Neural cell (in vitro differentiated cells): ENCODE measurements at regions not wholly inside any gene's neighbourhood (a gene's known extent, or its start where the extent isn't known, plus 50 kb on each side); places are given as distances from the start of the nearest gene placed in this dataset.

Experiments
- POLR2AphosphoS5 ChIP-seq: IDR thresholded peaks from 2 replicates; pipeline ENCODE4 v1.6.1; 2012
- TF ChIP-seq, protein P1 (sequence below): fragments of 450-650 bp; IDR thresholded peaks from 2 replicates; pipeline ENCODE4 v1.5.1; 2014; ENCODE audit warnings: antibody characterized with exemption, mild to moderate bottlenecking, moderate library complexity; ENCODE audit not compliant: poor library complexity, severe bottlenecking

DNA sequence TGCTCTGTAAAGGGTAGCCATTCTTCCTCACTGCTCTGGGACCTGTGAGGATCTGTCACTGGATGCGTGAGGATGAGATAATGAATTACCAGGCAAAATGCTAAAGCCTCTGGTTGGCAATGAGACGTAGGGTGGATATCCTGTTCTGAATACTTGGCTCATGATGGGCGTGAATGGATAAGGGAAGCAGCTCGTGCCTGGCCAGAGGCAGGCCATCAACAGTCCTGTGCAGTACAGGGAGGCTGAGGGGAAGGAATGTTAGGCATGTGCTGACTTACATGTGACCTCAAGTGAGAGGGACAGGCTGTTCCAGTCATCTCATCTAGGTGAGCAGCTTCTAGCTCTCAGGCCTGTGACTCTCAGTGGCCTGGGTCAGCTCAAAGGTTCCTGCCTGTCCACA lies 172.8 kb downstream of the CARTPT start:
- no peak for TF ChIP-seq POLR2AphosphoS5
- TF ChIP-seq, protein P1, sequence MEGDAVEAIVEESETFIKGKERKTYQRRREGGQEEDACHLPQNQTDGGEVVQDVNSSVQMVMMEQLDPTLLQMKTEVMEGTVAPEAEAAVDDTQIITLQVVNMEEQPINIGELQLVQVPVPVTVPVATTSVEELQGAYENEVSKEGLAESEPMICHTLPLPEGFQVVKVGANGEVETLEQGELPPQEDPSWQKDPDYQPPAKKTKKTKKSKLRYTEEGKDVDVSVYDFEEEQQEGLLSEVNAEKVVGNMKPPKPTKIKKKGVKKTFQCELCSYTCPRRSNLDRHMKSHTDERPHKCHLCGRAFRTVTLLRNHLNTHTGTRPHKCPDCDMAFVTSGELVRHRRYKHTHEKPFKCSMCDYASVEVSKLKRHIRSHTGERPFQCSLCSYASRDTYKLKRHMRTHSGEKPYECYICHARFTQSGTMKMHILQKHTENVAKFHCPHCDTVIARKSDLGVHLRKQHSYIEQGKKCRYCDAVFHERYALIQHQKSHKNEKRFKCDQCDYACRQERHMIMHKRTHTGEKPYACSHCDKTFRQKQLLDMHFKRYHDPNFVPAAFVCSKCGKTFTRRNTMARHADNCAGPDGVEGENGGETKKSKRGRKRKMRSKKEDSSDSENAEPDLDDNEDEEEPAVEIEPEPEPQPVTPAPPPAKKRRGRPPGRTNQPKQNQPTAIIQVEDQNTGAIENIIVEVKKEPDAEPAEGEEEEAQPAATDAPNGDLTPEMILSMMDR: no peak
